Mesendoderm (in vitro differentiated cells): ENCODE measurements at regions not wholly inside any gene's neighbourhood (a gene's known extent, or its start where the extent isn't known, plus 50 kb on each side); places are given as distances from the start of the nearest gene placed in this dataset.

Experiments
- DNase-seq: peaks from one replicate; pipeline ENCODE4 v3.0.0; 2013
- H2AK5ac ChIP-seq: 2 replicates; pipeline ENCODE4 v1.6.1; 2013; ENCODE audit warnings: low read length, inconsistent platforms
- H2BK120ac ChIP-seq: 2 replicates; pipeline ENCODE4 v1.6.1; 2013; ENCODE audit warnings: low read depth, mild to moderate bottlenecking, low read length, moderate library complexity, mixed read lengths
- H2BK15ac ChIP-seq: replicated peaks from 2 replicates; pipeline ENCODE4 v1.6.1; 2013; ENCODE audit warnings: low read depth, mild to moderate bottlenecking, moderate library complexity
- H2BK5ac ChIP-seq: 2 replicates; pipeline ENCODE4 v1.6.1; 2013; ENCODE audit warnings: low read length, inconsistent platforms
- H3K18ac ChIP-seq: 2 replicates; pipeline ENCODE4 v1.6.1; 2013; ENCODE audit warnings: mild to moderate bottlenecking, low read length, mixed read lengths
- H3K23ac ChIP-seq: one replicate; pipeline ENCODE4 v1.6.1; 2013; ENCODE audit warnings: low read length
- H3K27ac ChIP-seq: 2 replicates; pipeline ENCODE4 v1.5.1; 2013; ENCODE audit warnings: low read depth, mild to moderate bottlenecking, inconsistent platforms, low read length, moderate library complexity
- H3K27me3 ChIP-seq: 2 replicates; pipeline ENCODE4 v1.6.1; 2013; ENCODE audit warnings: low read length, control low read depth, mild to moderate bottlenecking, inconsistent platforms; ENCODE audit not compliant: insufficient read depth, poor library complexity
- H3K36me3 ChIP-seq: 2 replicates; pipeline ENCODE4 v1.6.1; 2013; ENCODE audit warnings: low read length, inconsistent platforms; ENCODE audit not compliant: control insufficient read depth, insufficient read depth
- H3K4ac ChIP-seq: one replicate; pipeline ENCODE4 v1.6.1; 2013; ENCODE audit warnings: low read depth, mild to moderate bottlenecking, low read length, moderate library complexity
- H3K4me1 ChIP-seq: 2 replicates; pipeline ENCODE4 v1.6.1; 2013; ENCODE audit warnings: low read depth, low read length, inconsistent platforms; ENCODE audit not compliant: control insufficient read depth
- H3K4me2 ChIP-seq: 2 replicates; pipeline ENCODE4 v1.6.1; 2013; ENCODE audit warnings: low read length
- H3K4me3 ChIP-seq: 2 replicates; pipeline ENCODE4 v1.5.1; 2013; ENCODE audit warnings: mild to moderate bottlenecking, low read length
- H3K56ac ChIP-seq: one replicate; pipeline ENCODE4 v1.6.1; 2013; ENCODE audit warnings: low read length
- H3K79me1 ChIP-seq: 2 replicates; pipeline ENCODE4 v1.6.1; 2013; ENCODE audit warnings: low read length, inconsistent platforms
- H3K79me2 ChIP-seq: 2 replicates; pipeline ENCODE4 v1.6.1; 2013; ENCODE audit warnings: mild to moderate bottlenecking, low read length; ENCODE audit not compliant: control insufficient read depth, insufficient read depth
- H3K9ac ChIP-seq: 2 replicates; pipeline ENCODE4 v1.6.1; 2013; ENCODE audit warnings: low read length, inconsistent platforms
- H4K5ac ChIP-seq: one replicate; pipeline ENCODE4 v1.6.1; 2013; ENCODE audit warnings: low read length
- H4K8ac ChIP-seq: one replicate; pipeline ENCODE4 v1.6.1; 2013; ENCODE audit warnings: low read depth, mild to moderate bottlenecking, control low read depth, low read length, moderate library complexity
- WGBS: extraction: QIAGEN DNeasy Blood & Tissue Kit; methylation state at CpG from one replicate; pipeline ENCODE4 v1.1.7; 2013; ENCODE audit warnings: low lambda C conversion rate, missing lambda C conversion rate; ENCODE audit not compliant: insufficient coverage; ENCODE audit errors: extremely low coverage; 5-methylcytosine and 5-hydroxymethylcytosine counted together

GRCh38 chr14:26993556-26993955, 395.7 kb upstream of the NOVA1 start:
- Histone ChIP-seq H3K4me3 (no peak overlapping the region), H3K23ac (no peak overlapping the region)
- no peak for DNase-seq

GRCh38 chr14:26995301-26995700, 397.5 kb upstream of the NOVA1 start:
- no peaks in the 10 kb centered on the region for H3K79me1 ChIP-seq
- no peak overlapping the region for H4K8ac ChIP-seq
- no peak overlapping the region for H2BK5ac ChIP-seq
- H3K18ac ChIP-seq: no peak overlapping the region
- no peaks in the 10 kb centered on the region for H3K4me1 ChIP-seq
- H3K36me3 ChIP-seq: no peaks in the 10 kb centered on the region
- no peaks in the 10 kb centered on the region for H3K79me2 ChIP-seq
- no peaks in the 10 kb centered on the region for H3K27me3 ChIP-seq
- H3K56ac ChIP-seq: no peak overlapping the region
- no peak overlapping the region for H4K5ac ChIP-seq
- no peak overlapping the region for H2BK120ac ChIP-seq
- no peak overlapping the region for H2AK5ac ChIP-seq
- H3K9ac ChIP-seq: no peak overlapping the region
- no peak overlapping the region for H3K23ac ChIP-seq
- DNase-seq: no peak
- H2BK15ac ChIP-seq: no peak overlapping the region
- no peak overlapping the region for H3K4me2 ChIP-seq
- no peak overlapping the region for H3K4ac ChIP-seq
- H3K27ac ChIP-seq: no peak overlapping the region
- H3K4me3 ChIP-seq: no peak overlapping the region

More at GRCh38 chr14:26993556-26993955, 395.7 kb upstream of the NOVA1 start:
- Histone ChIP-seq H3K56ac (no peak overlapping the region), H4K8ac (no peak overlapping the region), H3K79me1 (no peaks in the 10 kb centered on the region), H2BK5ac (no peak overlapping the region), H3K79me2 (no peaks in the 10 kb centered on the region), H3K18ac (no peak overlapping the region), H3K9ac (no peak overlapping the region), H3K27me3 (no peaks in the 10 kb centered on the region), H2AK5ac (no peak overlapping the region), H3K4me2 (no peak overlapping the region), H3K27ac (no peak overlapping the region), H3K4me1 (no peaks in the 10 kb centered on the region), H2BK120ac (no peak overlapping the region), H3K4ac (no peak overlapping the region), H3K36me3 (no peaks in the 10 kb centered on the region), H2BK15ac (no peak overlapping the region), H4K5ac (no peak overlapping the region)
- WGBS: no CpG with 5 or more reads among the region's 2 CpGs

- Histone ChIP-seq H3K79me2 (no peaks in the 10 kb centered on the region), H3K4me1 (no peaks in the 10 kb centered on the region), H2BK120ac (no peak overlapping the region), H3K23ac (no peak overlapping the region), H3K27ac (no peak overlapping the region), H4K8ac (no peak overlapping the region), H2BK5ac (no peak overlapping the region), H3K4ac (no peak overlapping the region), H3K27me3 (no peaks in the 10 kb centered on the region), H3K36me3 (no peaks in the 10 kb centered on the region), H3K79me1 (no peaks in the 10 kb centered on the region), H4K5ac (no peak overlapping the region), H3K4me2 (no peak overlapping the region), H3K9ac (no peak overlapping the region), H3K56ac (no peak overlapping the region), H3K4me3 (no peak overlapping the region), H2BK15ac (no peak overlapping the region), H3K18ac (no peak overlapping the region), H2AK5ac (no peak overlapping the region)
- no CpG with 5 or more reads among the region's 2 CpGs for WGBS
- DNase-seq: no peak
Observed at GRCh38 chr14:26996246-26996645, 398.4 kb upstream of the NOVA1 start.

GRCh38 chr14:27002179-27002578, 404.3 kb upstream of the NOVA1 start:
- Histone ChIP-seq H2BK15ac (no peak overlapping the region), H4K5ac (no peak overlapping the region), H3K4me2 (no peak overlapping the region), H3K23ac (no peak overlapping the region), H3K27ac (no peak overlapping the region), H4K8ac (no peak overlapping the region), H3K18ac (no peak overlapping the region), H3K36me3 (no peaks in the 10 kb centered on the region), H3K4ac (no peak overlapping the region), H3K4me1 (no peaks in the 10 kb centered on the region), H3K4me3 (no peak overlapping the region), H3K79me1 (no peaks in the 10 kb centered on the region), H2BK5ac (no peak overlapping the region), H3K9ac (no peak overlapping the region), H2AK5ac (no peak overlapping the region), H3K79me2 (no peaks in the 10 kb centered on the region), H2BK120ac (no peak overlapping the region), H3K56ac (no peak overlapping the region), H3K27me3 (no peaks in the 10 kb centered on the region)
- DNase-seq: no peak
- WGBS: no CpG with 5 or more reads among the region's 2 CpGs

- no peak for DNase-seq
- H2BK5ac ChIP-seq: no peak overlapping the region
- no peak overlapping the region for H3K18ac ChIP-seq
- no peak overlapping the region for H2BK15ac ChIP-seq
- H2AK5ac ChIP-seq: no peak overlapping the region
- no peak overlapping the region for H3K23ac ChIP-seq
- H2BK120ac ChIP-seq: no peak overlapping the region
- no peaks in the 10 kb centered on the region for H3K79me1 ChIP-seq
- no peaks in the 10 kb centered on the region for H3K79me2 ChIP-seq
- no peak overlapping the region for H3K4me3 ChIP-seq
- no peak overlapping the region for H3K4ac ChIP-seq
- no peak overlapping the region for H3K4me2 ChIP-seq
- H3K4me1 ChIP-seq: no peaks in the 10 kb centered on the region
- H4K8ac ChIP-seq: no peak overlapping the region
- no peak overlapping the region for H4K5ac ChIP-seq
- WGBS: no CpG with 5 or more reads among the region's 1 CpG
- H3K9ac ChIP-seq: no peak overlapping the region
- no peaks in the 10 kb centered on the region for H3K27me3 ChIP-seq
- no peak overlapping the region for H3K27ac ChIP-seq
- H3K36me3 ChIP-seq: no peaks in the 10 kb centered on the region
- no peak overlapping the region for H3K56ac ChIP-seq
Observed at GRCh38 chr14:27006570-27006969, 408.7 kb upstream of the NOVA1 start.

- Histone ChIP-seq H3K36me3 (no peaks in the 10 kb centered on the region), H3K18ac (no peak overlapping the region), H3K4me3 (no peak overlapping the region)
Observed at GRCh38 chr14:27008187-27008586, 410.4 kb upstream of the NOVA1 start.

More at GRCh38 chr14:27008187-27008586, 410.4 kb upstream of the NOVA1 start:
- no peak overlapping the region for H2BK5ac ChIP-seq
- H3K4me2 ChIP-seq: no peak overlapping the region
- H3K56ac ChIP-seq: no peak overlapping the region
- H3K79me2 ChIP-seq: no peaks in the 10 kb centered on the region
- H3K27ac ChIP-seq: no peak overlapping the region
- H3K4me1 ChIP-seq: no peaks in the 10 kb centered on the region
- no peak for DNase-seq
- no peak overlapping the region for H3K23ac ChIP-seq
- H3K27me3 ChIP-seq: no peaks in the 10 kb centered on the region
- H4K5ac ChIP-seq: no peak overlapping the region
- H2AK5ac ChIP-seq: no peak overlapping the region
- H3K9ac ChIP-seq: no peak overlapping the region
- H3K79me1 ChIP-seq: no peaks in the 10 kb centered on the region
- H2BK120ac ChIP-seq: no peak overlapping the region
- H4K8ac ChIP-seq: no peak overlapping the region
- H2BK15ac ChIP-seq: no peak overlapping the region
- H3K4ac ChIP-seq: no peak overlapping the region
